ENCODE measurements at regions not wholly inside any gene's neighbourhood (a gene's known extent, or its start where the extent isn't known, plus 50 kb on each side); places are given as distances from the start of the nearest gene placed in this dataset.
A peak's percentile ranks its signal among the peaks of the same experiment; 100 is the strongest.

DNA sequence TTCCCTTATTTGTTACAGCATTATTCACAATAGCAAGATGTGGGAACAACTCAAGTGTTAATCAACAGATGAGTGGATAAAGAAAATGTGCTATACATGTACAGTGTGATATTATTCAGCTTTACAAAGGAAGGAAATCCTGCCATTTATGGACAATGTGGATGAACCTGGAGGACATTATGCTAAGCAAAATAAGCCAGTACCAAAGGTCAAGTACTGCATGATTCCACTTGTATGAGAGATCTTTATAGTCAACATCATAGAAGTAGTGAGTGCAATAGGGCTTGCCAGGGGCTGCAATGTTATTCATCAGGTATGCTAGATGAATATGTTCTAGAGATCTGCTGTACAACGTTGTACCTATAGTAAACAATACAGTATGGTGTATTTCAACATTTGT, 138.5 kb upstream of the AGR3 start:
- Histone ChIP-seq H3K4me1 (peaks cover 16% of the 10 kb centered on the region; the same call in 1 of the 2 replicates), H3K4me3 (ENCODE audit: low read depth, low read length) (no peak overlapping the region), H3K36me3 (ENCODE audit: control insufficient read depth, insufficient read depth, low read length) (no peaks in the 10 kb centered on the region), H3K9me3 (no peaks in the 10 kb centered on the region), H3K27me3 (replicated peaks; ENCODE audit: control insufficient read depth, insufficient read depth, low read length) (no peaks in the 10 kb centered on the region)
- Mint-ChIP-seq H3K27me3 (ENCODE audit: insufficient read depth, unreplicated experiment) (no peaks in the 10 kb centered on the region), H3K9me3 (ENCODE audit: unreplicated experiment) (peaks cover 9% of the 10 kb centered on the region), H3K27ac (ENCODE audit: unreplicated experiment) (no peak overlapping the region), H3K36me3 (ENCODE audit: insufficient read depth, unreplicated experiment) (no peaks in the 10 kb centered on the region), H3K4me1 (ENCODE audit: low read depth, unreplicated experiment) (peaks cover 14% of the 10 kb centered on the region), H3K4me3 (ENCODE audit: unreplicated experiment) (no peak overlapping the region)
- BruUV-seq (replicated peaks), result no TSS peak
- no peak for TF ChIP-seq CTCF (IDR thresholded peaks at IDR 0.05; ENCODE audit: insufficient read depth in 1 of 2, low read depth in 1 of 2, low read length in 1 of 2, severe bottlenecking in 1 of 2, unreplicated experiment in 1 of 2)
- CTCF ChIA-PET, result interaction anchor here (0.6 kb wide), 1 partner anchor 1270 kb away, joined by 4 read pairs; no protein-coding TSS in a partner anchor
- POLR2A ChIA-PET, result no interaction called here
- DNase-seq, result no peak
- intact Hi-C loops (cut with micrococcal nuclease; ENCODE audit: unreplicated experiment), result no loop called here

DNA sequence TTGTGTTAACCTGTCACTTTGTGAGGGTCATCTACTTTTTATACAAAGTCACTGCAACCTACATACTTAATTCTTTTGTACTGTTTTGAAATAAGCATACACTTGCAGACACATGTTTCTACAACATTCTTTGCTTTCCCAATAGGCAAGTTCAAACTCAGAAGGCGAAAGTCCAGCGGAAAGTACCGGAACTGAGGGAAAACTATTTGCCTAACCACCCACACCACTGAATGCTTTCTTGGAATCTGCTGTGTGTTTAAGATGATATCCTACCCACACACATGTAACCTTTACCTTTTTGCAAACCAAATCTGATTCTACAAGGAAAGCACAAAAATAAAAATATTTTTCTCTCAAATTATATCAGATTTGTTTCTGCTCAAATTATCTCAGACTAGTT, 139.4 kb upstream of the AGR3 start:
- no TSS peak for BruUV-seq (replicated peaks)
- TF ChIP-seq CTCF (IDR thresholded peaks at IDR 0.05; ENCODE audit: insufficient read depth in 1 of 2, low read depth in 1 of 2, low read length in 1 of 2, severe bottlenecking in 1 of 2, unreplicated experiment in 1 of 2), result no peak
- CTCF ChIA-PET, result no interaction called here
- Mint-ChIP-seq H3K27me3 (ENCODE audit: insufficient read depth, unreplicated experiment) (no peaks in the 10 kb centered on the region), H3K36me3 (ENCODE audit: insufficient read depth, unreplicated experiment) (no peaks in the 10 kb centered on the region), H3K4me1 (ENCODE audit: low read depth, unreplicated experiment) (peaks cover 14% of the 10 kb centered on the region), H3K4me3 (ENCODE audit: unreplicated experiment) (no peak overlapping the region), H3K9me3 (ENCODE audit: unreplicated experiment) (peaks cover 9% of the 10 kb centered on the region), H3K27ac (ENCODE audit: unreplicated experiment) (no peak overlapping the region)
- no peak overlapping the region for H3K4me3 ChIP-seq (ENCODE audit: low read depth, low read length)
- H3K4me1 ChIP-seq, result peaks cover 16% of the 10 kb centered on the region; the same call in 1 of the 2 replicates
- POLR2A ChIA-PET, result no interaction called here
- no peaks in the 10 kb centered on the region for H3K9me3 ChIP-seq
- no peaks in the 10 kb centered on the region for H3K36me3 ChIP-seq (ENCODE audit: control insufficient read depth, insufficient read depth, low read length)
- peak; percentile 36 to 55 for DNase-seq
- no peaks in the 10 kb centered on the region for H3K27me3 ChIP-seq (replicated peaks; ENCODE audit: control insufficient read depth, insufficient read depth, low read length)
- intact Hi-C loops (cut with micrococcal nuclease; ENCODE audit: unreplicated experiment), result no loop called here

DNA sequence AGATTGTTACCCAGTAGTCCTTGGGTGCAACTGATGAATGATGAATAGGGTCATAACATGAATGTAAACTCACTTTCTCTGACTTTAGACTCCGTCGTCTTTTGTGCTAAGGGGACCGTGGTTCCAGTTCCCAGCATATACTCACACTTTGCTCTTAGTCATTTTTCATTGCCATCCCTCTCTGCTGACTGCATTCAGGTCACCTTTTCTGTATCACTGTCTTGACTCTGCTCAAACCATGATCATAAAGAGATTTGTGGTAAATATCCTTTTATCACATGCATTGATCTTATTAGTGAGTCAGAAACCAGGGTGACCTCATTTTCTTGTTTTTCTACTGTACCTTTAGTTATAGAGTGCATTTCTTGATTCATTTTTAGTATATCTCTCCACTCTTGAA, 141.1 kb upstream of the AGR3 start:
- DNase-seq, result no peak
- Histone ChIP-seq H3K27me3 (replicated peaks; ENCODE audit: control insufficient read depth, insufficient read depth, low read length) (no peaks in the 10 kb centered on the region), H3K4me3 (ENCODE audit: low read depth, low read length) (no peak overlapping the region), H3K9me3 (no peaks in the 10 kb centered on the region), H3K4me1 (peaks cover 16% of the 10 kb centered on the region; the same call in 1 of the 2 replicates), H3K36me3 (ENCODE audit: control insufficient read depth, insufficient read depth, low read length) (no peaks in the 10 kb centered on the region)
- BruUV-seq (replicated peaks), result no TSS peak
- TF ChIP-seq CTCF (IDR thresholded peaks at IDR 0.05; ENCODE audit: insufficient read depth in 1 of 2, low read depth in 1 of 2, low read length in 1 of 2, severe bottlenecking in 1 of 2, unreplicated experiment in 1 of 2), result no peak
- Mint-ChIP-seq H3K4me1 (ENCODE audit: low read depth, unreplicated experiment) (peaks cover 7% of the 10 kb centered on the region), H3K36me3 (ENCODE audit: insufficient read depth, unreplicated experiment) (no peaks in the 10 kb centered on the region), H3K9me3 (ENCODE audit: unreplicated experiment) (peaks cover 9% of the 10 kb centered on the region), H3K4me3 (ENCODE audit: unreplicated experiment) (no peak overlapping the region), H3K27me3 (ENCODE audit: insufficient read depth, unreplicated experiment) (no peaks in the 10 kb centered on the region), H3K27ac (ENCODE audit: unreplicated experiment) (no peak overlapping the region)
- ChIA-PET POLR2A (no interaction called here), CTCF (no interaction called here)
- intact Hi-C loops (cut with micrococcal nuclease; ENCODE audit: unreplicated experiment), result no loop called here
